22Rv1 (cell line): ENCODE measurements at regions not wholly inside any gene's neighbourhood (a gene's known extent, or its start where the extent isn't known, plus 50 kb on each side); places are given as distances from the start of the nearest gene placed in this dataset.

Source experiments
- H3K27ac ChIP-seq: fragments of 450-650 bp; 2 replicates; pipeline ENCODE4 v1.5.1; 2017
- ZFX ChIP-seq: fragments of 450-650 bp; IDR thresholded peaks from 2 replicates; pipeline ENCODE4 v1.6.1; 2017; ENCODE audit warnings: antibody characterized with exemption, borderline replicate concordance
- TF ChIP-seq, protein P1 (sequence below): fragments of 450-650 bp; IDR thresholded peaks from 2 replicates; pipeline ENCODE4 v1.5.1; 2017; ENCODE audit warnings: mild to moderate bottlenecking

DNA sequence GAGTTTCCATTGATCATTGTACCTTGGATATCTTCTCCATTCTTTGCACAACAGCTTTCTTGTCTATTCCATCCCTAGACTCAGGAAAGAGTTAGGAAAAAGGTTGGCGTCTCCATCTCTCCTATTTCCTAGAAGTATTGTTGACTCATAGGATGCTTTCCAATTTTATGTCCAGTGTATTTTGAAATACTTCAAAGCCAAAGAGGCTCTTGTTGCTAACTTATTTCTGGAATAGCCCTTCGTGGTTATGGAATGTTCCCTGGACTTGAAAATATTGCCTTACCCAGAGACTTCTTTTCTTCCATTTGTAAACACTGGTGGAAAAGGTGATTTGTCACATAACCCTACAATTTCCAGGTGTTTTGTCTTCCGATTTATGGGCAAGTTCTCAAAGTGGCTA lies 402.3 kb upstream of the ZNF608 start:
- H3K27ac ChIP-seq = no peak overlapping the region
- TF ChIP-seq ZFX = no peak
- TF ChIP-seq, protein P1, sequence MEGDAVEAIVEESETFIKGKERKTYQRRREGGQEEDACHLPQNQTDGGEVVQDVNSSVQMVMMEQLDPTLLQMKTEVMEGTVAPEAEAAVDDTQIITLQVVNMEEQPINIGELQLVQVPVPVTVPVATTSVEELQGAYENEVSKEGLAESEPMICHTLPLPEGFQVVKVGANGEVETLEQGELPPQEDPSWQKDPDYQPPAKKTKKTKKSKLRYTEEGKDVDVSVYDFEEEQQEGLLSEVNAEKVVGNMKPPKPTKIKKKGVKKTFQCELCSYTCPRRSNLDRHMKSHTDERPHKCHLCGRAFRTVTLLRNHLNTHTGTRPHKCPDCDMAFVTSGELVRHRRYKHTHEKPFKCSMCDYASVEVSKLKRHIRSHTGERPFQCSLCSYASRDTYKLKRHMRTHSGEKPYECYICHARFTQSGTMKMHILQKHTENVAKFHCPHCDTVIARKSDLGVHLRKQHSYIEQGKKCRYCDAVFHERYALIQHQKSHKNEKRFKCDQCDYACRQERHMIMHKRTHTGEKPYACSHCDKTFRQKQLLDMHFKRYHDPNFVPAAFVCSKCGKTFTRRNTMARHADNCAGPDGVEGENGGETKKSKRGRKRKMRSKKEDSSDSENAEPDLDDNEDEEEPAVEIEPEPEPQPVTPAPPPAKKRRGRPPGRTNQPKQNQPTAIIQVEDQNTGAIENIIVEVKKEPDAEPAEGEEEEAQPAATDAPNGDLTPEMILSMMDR = no peak

DNA sequence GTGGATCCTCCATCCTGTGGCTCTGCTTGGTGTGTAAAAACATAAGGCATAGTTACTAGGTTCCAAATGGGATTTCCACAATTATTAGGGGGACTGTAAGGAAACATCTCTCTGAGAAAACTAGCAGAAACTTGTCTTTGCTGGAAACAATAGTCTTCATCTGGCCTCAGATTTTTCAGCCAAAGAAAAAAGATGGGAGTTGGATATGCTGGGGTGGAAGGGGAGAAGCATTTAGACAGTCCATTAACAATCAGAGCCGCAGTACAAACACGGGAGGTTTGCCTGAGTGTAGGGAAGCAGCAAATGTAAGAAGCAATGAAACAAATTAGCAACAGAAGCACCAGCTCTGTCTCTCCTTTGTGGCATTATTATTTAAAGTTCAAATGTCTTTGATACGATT lies 402.7 kb upstream of the ZNF608 start:
- no peak for TF ChIP-seq ZFX
- TF ChIP-seq, protein P1 = no peak
- H3K27ac ChIP-seq = no peak overlapping the region

DNA sequence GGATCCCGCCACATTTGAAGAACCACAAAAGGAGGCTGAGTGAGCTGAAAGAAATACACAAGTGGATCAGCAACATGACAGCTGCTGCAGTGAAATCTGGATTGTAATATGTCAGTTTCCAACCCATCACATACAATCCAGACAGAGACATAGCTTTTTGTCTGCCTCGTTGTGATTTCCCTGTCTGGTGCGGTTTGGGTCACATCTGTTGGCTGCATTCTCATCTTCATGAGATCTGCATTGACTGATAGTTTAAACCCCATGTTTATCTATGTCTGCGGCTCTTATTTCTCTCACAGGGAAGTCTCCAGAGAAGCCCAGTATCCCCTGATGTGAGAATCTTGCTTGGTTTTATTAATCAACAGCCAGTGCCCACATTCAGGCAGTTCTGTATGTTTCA lies 403.1 kb upstream of the ZNF608 start:
- no peak overlapping the region for H3K27ac ChIP-seq
- TF ChIP-seq ZFX = no peak
- TF ChIP-seq, protein P1 = no peak

DNA sequence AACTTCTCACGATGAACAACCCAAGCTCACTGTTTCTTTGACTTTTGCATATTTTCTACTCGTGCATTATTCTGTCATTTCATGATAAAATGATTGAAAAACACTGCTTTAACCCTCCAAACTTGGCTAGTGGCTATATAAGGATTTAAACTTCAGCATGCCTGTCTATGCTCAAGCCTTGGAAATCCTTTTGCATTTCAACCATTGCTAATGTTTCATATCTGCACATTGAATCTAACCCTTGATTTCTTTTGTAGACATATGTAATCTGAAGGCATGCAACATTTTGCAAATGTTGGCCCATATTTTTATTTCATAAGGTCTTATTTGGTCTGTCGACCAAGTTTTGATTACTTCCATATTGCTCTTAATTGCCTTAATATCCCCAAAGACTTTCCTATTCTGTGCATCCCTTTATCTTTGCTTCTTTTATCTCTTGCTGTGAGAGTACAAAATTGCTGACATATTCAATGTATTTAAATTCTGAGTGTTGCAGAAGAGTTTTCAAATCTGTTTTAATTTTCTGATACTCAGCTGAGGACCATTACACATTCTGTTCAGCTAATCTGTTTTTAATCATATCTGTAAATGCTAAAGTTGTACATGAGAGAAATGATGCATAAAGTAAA lies 403.7 kb upstream of the ZNF608 start:
- TF ChIP-seq, protein P1 = no peak
- no peak for TF ChIP-seq ZFX
- no peak overlapping the region for H3K27ac ChIP-seq

DNA sequence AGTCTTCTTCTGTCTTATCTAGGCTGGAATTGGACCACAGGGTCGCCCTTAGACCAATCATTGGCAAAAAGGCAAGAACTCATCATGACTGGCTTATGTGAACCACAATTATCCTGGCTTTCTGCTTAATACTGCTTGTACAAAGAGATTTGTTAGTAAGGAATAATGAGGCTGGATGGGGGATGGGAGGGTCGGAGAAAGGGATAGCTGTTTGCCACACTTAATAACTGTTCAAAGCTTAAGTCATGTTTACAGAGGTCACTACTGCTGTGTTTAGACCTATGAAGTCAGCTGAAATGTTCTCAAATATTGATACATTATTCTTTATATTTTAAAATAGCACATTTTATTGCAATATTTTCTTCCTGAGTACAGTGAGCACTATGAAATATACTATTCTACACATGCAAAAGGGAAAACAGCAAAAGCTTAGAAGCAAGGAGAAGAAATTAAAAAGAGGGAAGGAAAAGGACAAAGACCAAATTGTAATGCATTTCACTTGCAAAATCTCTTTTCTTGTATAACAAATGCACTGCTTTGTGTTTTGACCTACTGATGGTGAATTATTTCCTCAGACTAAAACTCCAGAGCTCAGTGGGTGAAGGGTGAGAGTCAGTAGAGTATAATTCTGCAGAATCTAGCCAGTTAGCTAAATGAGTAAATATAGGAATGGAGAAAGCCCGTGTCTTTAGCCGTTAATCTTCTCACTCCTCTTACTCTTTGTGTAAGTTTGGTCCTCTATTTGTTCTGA lies 404.9 kb upstream of the ZNF608 start:
- no peak overlapping the region for H3K27ac ChIP-seq
- TF ChIP-seq, protein P1 = no peak
- no peak for TF ChIP-seq ZFX

DNA sequence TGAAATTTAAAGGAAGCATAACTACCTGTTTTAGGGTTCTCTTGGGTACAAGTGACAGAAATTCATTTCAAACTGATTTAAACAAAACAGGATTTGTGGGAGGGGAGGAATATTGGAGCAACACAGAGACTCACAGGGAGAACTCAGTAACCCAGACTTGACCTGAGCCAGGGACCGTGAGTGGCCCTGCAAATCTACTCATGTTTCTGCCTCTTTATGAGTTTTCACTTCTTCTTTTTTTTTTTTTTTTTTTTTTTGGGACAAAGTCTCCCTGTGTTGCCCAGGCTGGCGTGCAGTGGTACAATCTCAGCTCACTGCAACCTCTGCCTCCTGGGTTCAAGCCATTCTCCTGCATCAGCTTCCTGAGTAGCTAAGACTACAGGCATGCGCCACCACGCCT lies 405.6 kb upstream of the ZNF608 start:
- H3K27ac ChIP-seq = no peak overlapping the region
- no peak for TF ChIP-seq ZFX
- TF ChIP-seq, protein P1 = no peak
